ENCODE measurements at regions not wholly inside any gene's neighbourhood (a gene's known extent, or its start where the extent isn't known, plus 50 kb on each side); places are given as distances from the start of the nearest gene placed in this dataset.

- WGBS, 2 donors, result 91 to 94% methylated on average over 1 of the region's 1 CpG
Observed at GRCh38 chr18:68448736-68449135, 266.2 kb downstream of the TMX3 start.

GRCh38 chr18:68447286-68447685 lies 267.6 kb downstream of the TMX3 start:
- no peak for TF ChIP-seq POLR2A (IDR thresholded peaks at IDR 0.05)
- no peak for TF ChIP-seq POLR2AphosphoS5 (IDR thresholded peaks at IDR 0.05)
- TF ChIP-seq EP300 (IDR thresholded peaks at IDR 0.05), result no peak
- TF ChIP-seq CTCF (IDR thresholded peaks at IDR 0.05), result no peak
- Histone ChIP-seq H3K27ac (no peak overlapping the region), H3K4me3 (no peak overlapping the region), H3K27me3 (no peaks in the 10 kb centered on the region), H3K36me3 (no peaks in the 10 kb centered on the region), H3K4me1 (no peaks in the 10 kb centered on the region), H3K9me3 (no peaks in the 10 kb centered on the region)
- DNase-seq (no peak), ATAC-seq (ENCODE audit: low FRiP score in 2 of 2) (no peak)
- 62 to 80% methylated on average over 1 of the region's 1 CpG for WGBS, 2 donors

More at GRCh38 chr18:68448736-68449135, 266.2 kb downstream of the TMX3 start:
- Histone ChIP-seq H3K4me1 (no peaks in the 10 kb centered on the region), H3K27ac (no peak overlapping the region), H3K9me3 (no peaks in the 10 kb centered on the region), H3K27me3 (no peaks in the 10 kb centered on the region), H3K36me3 (no peaks in the 10 kb centered on the region), H3K4me3 (no peak overlapping the region)
- no peak for ATAC-seq (ENCODE audit: low FRiP score in 2 of 2)
- no peak for TF ChIP-seq CTCF (IDR thresholded peaks at IDR 0.05)
- TF ChIP-seq POLR2A (IDR thresholded peaks at IDR 0.05), result no peak
- no peak for TF ChIP-seq POLR2AphosphoS5 (IDR thresholded peaks at IDR 0.05)
- TF ChIP-seq EP300 (IDR thresholded peaks at IDR 0.05), result no peak
- DNase-seq, result no peak

- Histone ChIP-seq H3K4me1 (no peaks in the 10 kb centered on the region), H3K27ac (no peak overlapping the region), H3K9me3 (no peaks in the 10 kb centered on the region), H3K27me3 (no peaks in the 10 kb centered on the region), H3K36me3 (no peaks in the 10 kb centered on the region), H3K4me3 (no peak overlapping the region)
- ATAC-seq (ENCODE audit: low FRiP score in 2 of 2) (no peak), DNase-seq (no peak)
- WGBS, 2 donors, result 78 to 86% methylated on average over 6 of the region's 6 CpGs
- TF ChIP-seq POLR2A (IDR thresholded peaks at IDR 0.05) (no peak), POLR2AphosphoS5 (IDR thresholded peaks at IDR 0.05) (no peak), EP300 (IDR thresholded peaks at IDR 0.05) (no peak), CTCF (IDR thresholded peaks at IDR 0.05) (no peak)
Observed at GRCh38 chr18:68445668-68446426, 269.1 kb downstream of the TMX3 start.

GRCh38 chr18:68445136-68445535 lies 269.8 kb downstream of the TMX3 start:
- H3K4me3 ChIP-seq, result no peak overlapping the region
- TF ChIP-seq CTCF (IDR thresholded peaks at IDR 0.05) (no peak), POLR2AphosphoS5 (IDR thresholded peaks at IDR 0.05) (no peak), EP300 (IDR thresholded peaks at IDR 0.05) (no peak), POLR2A (IDR thresholded peaks at IDR 0.05) (no peak)
- no peaks in the 10 kb centered on the region for H3K36me3 ChIP-seq
- no peak overlapping the region for H3K27ac ChIP-seq
- no peaks in the 10 kb centered on the region for H3K27me3 ChIP-seq
- DNase-seq, result no peak
- H3K9me3 ChIP-seq, result no peaks in the 10 kb centered on the region
- ATAC-seq (ENCODE audit: low FRiP score in 2 of 2), result no peak
- no peaks in the 10 kb centered on the region for H3K4me1 ChIP-seq
- WGBS, 2 donors, result 85% methylated on average over 4 of the region's 4 CpGs

- TF ChIP-seq POLR2A (IDR thresholded peaks at IDR 0.05) (no peak), CTCF (IDR thresholded peaks at IDR 0.05) (no peak), POLR2AphosphoS5 (IDR thresholded peaks at IDR 0.05) (no peak), EP300 (IDR thresholded peaks at IDR 0.05) (no peak)
- H3K4me3 ChIP-seq, result no peak overlapping the region
- DNase-seq, result no peak
- ATAC-seq (ENCODE audit: low FRiP score in 2 of 2), result no peak
- no peaks in the 10 kb centered on the region for H3K27me3 ChIP-seq
- no peak overlapping the region for H3K27ac ChIP-seq
- WGBS, 2 donors, result 79 to 89% methylated on average over 3 of the region's 3 CpGs
- H3K9me3 ChIP-seq, result no peaks in the 10 kb centered on the region
- no peaks in the 10 kb centered on the region for H3K36me3 ChIP-seq
- no peaks in the 10 kb centered on the region for H3K4me1 ChIP-seq
Observed at GRCh38 chr18:68441241-68441640, 273.7 kb downstream of the TMX3 start.

Data from upper lobe of left lung (tissue), 6 donors.